Stomach (tissue), 4 donors: ENCODE measurements at regions not wholly inside any gene's neighbourhood (a gene's known extent, or its start where the extent isn't known, plus 50 kb on each side); places are given as distances from the start of the nearest gene placed in this dataset.

ENCODE experiments used
- CTCF ChIP-seq, 7 experiments: fragments of 450-650 bp in 4 of 7; fragments of 200-600 bp in 3 of 7; sonication (generic) in 3 of 7; IDR thresholded peaks; one replicate each; pipeline ENCODE4 v1.5.1; 2016 to 2019; ENCODE audit warnings: antibody characterized with exemption in 7 of 7, control low read depth in 2 of 7, mild to moderate bottlenecking in 1 of 7
- EP300 ChIP-seq: sonication (generic); formaldehyde crosslinking; IDR thresholded peaks from one replicate; pipeline ENCODE4 v1.6.1; 2017; ENCODE audit warnings: antibody characterized with exemption
- POLR2AphosphoS5 ChIP-seq, 3 donors: sonication (generic); formaldehyde crosslinking; IDR thresholded peaks; one replicate each; pipeline ENCODE4 v1.6.1; 2016; ENCODE audit warnings: antibody characterized with exemption in 3 of 3

GRCh38 chr16:52271088-52271750 is 275.7 kb downstream of the TOX3 start:
- TF ChIP-seq CTCF (IDR thresholded peaks at IDR 0.05) (no peak), EP300 (no peak), POLR2AphosphoS5 (IDR thresholded peaks at IDR 0.05) (no peak)
